A673 (cell line): ENCODE measurements at regions not wholly inside any gene's neighbourhood (a gene's known extent, or its start where the extent isn't known, plus 50 kb on each side); places are given as distances from the start of the nearest gene placed in this dataset.
A peak's percentile ranks its signal among the peaks of the same experiment; 100 is the strongest.

ENCODE experiments used
- BruUV-seq: library from RNA; stranded (reverse); fragments of 400-500 nt; replicated peaks from 2 replicates; lab custom pipeline; 2021; lab: Mats Ljungman, UMichigan
- CTCF ChIA-PET: fragments of 300-600 bp; sonication (Branson Sonifier 250); formaldehyde crosslinking; loops from one replicate; lab custom pipeline; 2022; ENCODE audit warnings: antibody characterized with exemption; lab: Charles Lee
- POLR2A ChIA-PET: fragments of 300-600 bp; sonication (Branson Sonifier 250); formaldehyde crosslinking; loops from one replicate; lab custom pipeline; 2022; ENCODE audit warnings: antibody characterized with exemption; ENCODE audit not compliant: low non-redundant PET; lab: Charles Lee
- DNase-seq: peaks from one replicate; pipeline ENCODE4 v3.0.0-alpha.2; 2015; ENCODE audit warnings: low spot score
- H3K27ac ChIP-seq: fragments of 200-600 bp; sonication (generic); 2 replicates; pipeline ENCODE4 v1.5.1; 2016; ENCODE audit warnings: mixed run types, low read depth, mild to moderate bottlenecking, mixed read lengths, antibody characterized with exemption, low read length; ENCODE audit not compliant: poor library complexity, severe bottlenecking
- H3K27me3 ChIP-seq: fragments of 200-600 bp; sonication (generic); replicated peaks from 2 replicates; pipeline ENCODE4 v1.6.1; 2017; ENCODE audit warnings: mixed run types, low read depth, mild to moderate bottlenecking, mixed read lengths, antibody characterized with exemption, low read length; ENCODE audit not compliant: insufficient read depth, poor library complexity
- H3K36me3 ChIP-seq: fragments of 200-600 bp; sonication (generic); 2 replicates; pipeline ENCODE4 v1.6.1; 2016; ENCODE audit warnings: mixed run types, mild to moderate bottlenecking, mixed read lengths, antibody characterized with exemption, low read length; ENCODE audit not compliant: insufficient read depth, poor library complexity, severe bottlenecking
- H3K4me1 ChIP-seq: fragments of 200-600 bp; sonication (generic); 2 replicates; pipeline ENCODE4 v1.6.1; 2017; ENCODE audit warnings: mixed run types, mild to moderate bottlenecking, mixed read lengths, antibody characterized with exemption, low read length; ENCODE audit not compliant: insufficient read depth, poor library complexity, severe bottlenecking
- H3K4me3 ChIP-seq: fragments of 200-600 bp; sonication (generic); 2 replicates; pipeline ENCODE4 v1.5.1; 2016; ENCODE audit warnings: low read depth, mixed run types, mild to moderate bottlenecking, mixed read lengths, low read length; ENCODE audit not compliant: poor library complexity, severe bottlenecking
- H3K9me3 ChIP-seq: fragments of 200-600 bp; sonication (generic); 2 replicates; pipeline ENCODE4 v1.6.1; 2016; ENCODE audit warnings: mixed run types, low read depth, mild to moderate bottlenecking, mixed read lengths, antibody characterized with exemption, low read length; ENCODE audit not compliant: poor library complexity, severe bottlenecking
- CTCF ChIP-seq: fragments of 300-800, 200-600 bp; sonication (generic); conservative IDR thresholded peaks from 2 replicates; pipeline ENCODE4 v1.5.1; 2017; ENCODE audit warnings: low read depth, mild to moderate bottlenecking, antibody characterized with exemption, low read length, moderate library complexity, mixed read lengths
- EZH2 ChIP-seq: fragments of 200-600 bp; sonication (generic); IDR thresholded peaks from 2 replicates; pipeline ENCODE4 v1.6.1; 2017; ENCODE audit warnings: borderline replicate concordance, low read depth, mild to moderate bottlenecking, mixed read lengths, antibody characterized with exemption, low read length; ENCODE audit not compliant: poor library complexity, severe bottlenecking
- intact Hi-C: fragments of 100-400 bp; cut with micrococcal nuclease; formaldehyde crosslinking; loops from one replicate; pipeline ENCODE4 v1.10.0; 2022; ENCODE audit not compliant: unreplicated experiment

- Histone ChIP-seq H3K4me1 (no peaks in the 10 kb centered on the region), H3K4me3 (no peak overlapping the region)
- CTCF ChIA-PET, result no interaction called here
These were observed 230.5 kb downstream of the MBD2 start for GRCh38 chr18:53994016-53994415.

GRCh38 chr18:53991805-53992204, 232.7 kb downstream of the MBD2 start:
- POLR2A ChIA-PET, result no interaction called here
- no peaks in the 10 kb centered on the region for H3K9me3 ChIP-seq
- TF ChIP-seq CTCF (no peak), EZH2 (no peak)
- no TSS peak for BruUV-seq
- no peaks in the 10 kb centered on the region for H3K27me3 ChIP-seq
- no peak for DNase-seq
- CTCF ChIA-PET, result no interaction called here
- H3K4me3 ChIP-seq, result no peak overlapping the region
- no peaks in the 10 kb centered on the region for H3K36me3 ChIP-seq
- H3K27ac ChIP-seq, result no peak overlapping the region
- no peaks in the 10 kb centered on the region for H3K4me1 ChIP-seq
- intact Hi-C loops, result no loop called here

More at GRCh38 chr18:53994016-53994415, 230.5 kb downstream of the MBD2 start:
- no peak for DNase-seq
- intact Hi-C loops, result no loop called here
- Histone ChIP-seq H3K36me3 (no peaks in the 10 kb centered on the region), H3K27me3 (no peaks in the 10 kb centered on the region), H3K9me3 (no peaks in the 10 kb centered on the region), H3K27ac (no peak overlapping the region)
- no peak for TF ChIP-seq EZH2
- no peak for TF ChIP-seq CTCF
- POLR2A ChIA-PET, result no interaction called here
- no TSS peak for BruUV-seq

GRCh38 chr18:53991202-53991601, 233.3 kb downstream of the MBD2 start:
- POLR2A ChIA-PET, result no interaction called here
- no peak overlapping the region for H3K27ac ChIP-seq
- H3K36me3 ChIP-seq, result no peaks in the 10 kb centered on the region
- BruUV-seq, result no TSS peak
- peak; percentile 5 for DNase-seq
- no peak for TF ChIP-seq CTCF
- TF ChIP-seq EZH2, result no peak
- H3K27me3 ChIP-seq, result no peaks in the 10 kb centered on the region
- H3K9me3 ChIP-seq, result no peaks in the 10 kb centered on the region
- intact Hi-C loops, result no loop called here
- CTCF ChIA-PET, result no interaction called here
- H3K4me1 ChIP-seq, result no peaks in the 10 kb centered on the region
- H3K4me3 ChIP-seq, result no peak overlapping the region
